Posterior cingulate gyrus (tissue), 11 donors: ENCODE measurements at regions not wholly inside any gene's neighbourhood (a gene's known extent, or its start where the extent isn't known, plus 50 kb on each side); places are given as distances from the start of the nearest gene placed in this dataset.
"Not testable (repeated sequence)": the region's sequence is repeated elsewhere in the genome, so short reads cannot be mapped to it uniquely, and the experiment has no call there.

Experiments
- DNase-seq, 10 donors: peaks; one replicate each; pipeline versions ENCODE4 v3.0.0 to v3.0.0-alpha.2; 2020 to 2021; ENCODE audit warnings: mixed read lengths in 3 of 10
- intact Hi-C: fragments of 100-400 bp; cut with DNase I; formaldehyde crosslinking; loops from one replicate; pipeline ENCODE4 v1.15.1; 2023

- intact Hi-C loops, result no loop called here
- DNase-seq, result peak in 8 of 10 donors; percentile 12 to 87 (median 31)
Measured at GRCh38 chr14:95597784-95598211, 62.9 kb downstream of the GLRX5 start.

- DNase-seq, result no peak
- intact Hi-C loops, result no loop called here
Measured at GRCh38 chr14:95601650-95602049, 66.8 kb downstream of the GLRX5 start.

GRCh38 chr14:95603415-95603814, 68.6 kb downstream of the GLRX5 start:
- no peak for DNase-seq
- intact Hi-C loops, result no loop called here

- DNase-seq, result no peak
- intact Hi-C loops, result no loop called here
Measured at GRCh38 chr14:95606266-95606665, 71.4 kb downstream of the GLRX5 start.

GRCh38 chr14:95608637-95609235, 73.9 kb downstream of the GLRX5 start:
- intact Hi-C loops, result no loop called here
- DNase-seq, result no peak

GRCh38 chr14:95609398-95609990, 74.6 kb downstream of the GLRX5 start:
- DNase-seq, result peak in 4 of 10 donors; percentile 23 to 70 (median 40)
- intact Hi-C loops, result no loop called here

GRCh38 chr14:95611293-95611880, 74.8 kb upstream of the TCL1B start:
- intact Hi-C loops, result no loop called here
- no peak for DNase-seq

- intact Hi-C loops, result no loop called here
- no peak for DNase-seq
Measured at GRCh38 chr14:95614349-95614748, 71.9 kb upstream of the TCL1B start.

GRCh38 chr14:95616745-95617144, 69.5 kb upstream of the TCL1B start:
- no peak for DNase-seq
- intact Hi-C loops, result no loop called here

- intact Hi-C loops, result no loop called here
- DNase-seq, result no peak
Measured at GRCh38 chr14:95619785-95620417, 66.3 kb upstream of the TCL1B start.

GRCh38 chr14:95620659-95621059, 65.6 kb upstream of the TCL1B start:
- intact Hi-C loops, result no loop called here
- DNase-seq, result no peak

- intact Hi-C loops, result no loop called here
- DNase-seq, result no peak
Measured at GRCh38 chr14:95623195-95623594, 63.0 kb upstream of the TCL1B start.

GRCh38 chr14:95625710-95626109, 60.5 kb upstream of the TCL1B start:
- intact Hi-C loops, DNase-seq: not testable (repeated sequence)

- intact Hi-C loops, result no loop called here
- DNase-seq, result no peak
Measured at GRCh38 chr14:95635051-95635450, 51.2 kb upstream of the TCL1B start.
